ENCODE measurements at regions not wholly inside any gene's neighbourhood (a gene's known extent, or its start where the extent isn't known, plus 50 kb on each side); places are given as distances from the start of the nearest gene placed in this dataset.
"Not testable (repeated sequence)": the region's sequence is repeated elsewhere in the genome, so short reads cannot be mapped to it uniquely, and the experiment has no call there.

GRCh38 chr16:35149550-35149949 is 1690.1 kb downstream of the TP53TG3F start:
- no peak for TF ChIP-seq CTCF (conservative IDR thresholded peaks at IDR 0.05; ENCODE audit: low read depth, low read length)
- DNase-seq (ENCODE audit: low read depth) = no peak
- H3K4me3 ChIP-seq (ENCODE audit: low read depth, low read length) = no peak overlapping the region

DNA sequence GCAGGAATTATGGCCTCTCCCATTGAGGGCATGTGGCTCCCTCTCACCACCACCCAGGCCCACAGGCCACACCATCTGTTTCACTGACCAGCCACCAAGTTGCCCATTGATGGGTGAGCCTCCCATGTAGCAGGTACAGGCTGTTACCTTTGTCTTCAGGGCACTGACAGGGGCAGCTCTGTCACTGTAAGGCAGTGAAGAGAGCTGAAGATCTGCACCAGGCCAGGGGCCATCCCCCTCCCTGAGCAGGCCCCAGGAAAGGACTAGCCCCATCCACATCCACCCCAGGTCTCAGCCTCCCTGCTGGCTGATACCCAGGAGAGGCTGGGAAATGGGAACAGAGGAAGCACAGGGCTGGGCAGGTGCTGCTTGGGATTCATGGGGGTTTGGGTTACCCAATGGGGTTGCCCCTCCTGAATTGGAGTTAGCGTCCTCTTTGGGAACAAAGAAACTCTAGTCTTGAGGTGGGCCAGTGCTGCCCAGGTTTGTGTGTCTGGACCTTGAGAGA is 1691.4 kb downstream of the TP53TG3F start:
- DNase-seq (ENCODE audit: low read depth) = no peak
- no peak for TF ChIP-seq CTCF (conservative IDR thresholded peaks at IDR 0.05; ENCODE audit: low read depth, low read length)
- H3K4me3 ChIP-seq (ENCODE audit: low read depth, low read length) = no peak overlapping the region

DNA sequence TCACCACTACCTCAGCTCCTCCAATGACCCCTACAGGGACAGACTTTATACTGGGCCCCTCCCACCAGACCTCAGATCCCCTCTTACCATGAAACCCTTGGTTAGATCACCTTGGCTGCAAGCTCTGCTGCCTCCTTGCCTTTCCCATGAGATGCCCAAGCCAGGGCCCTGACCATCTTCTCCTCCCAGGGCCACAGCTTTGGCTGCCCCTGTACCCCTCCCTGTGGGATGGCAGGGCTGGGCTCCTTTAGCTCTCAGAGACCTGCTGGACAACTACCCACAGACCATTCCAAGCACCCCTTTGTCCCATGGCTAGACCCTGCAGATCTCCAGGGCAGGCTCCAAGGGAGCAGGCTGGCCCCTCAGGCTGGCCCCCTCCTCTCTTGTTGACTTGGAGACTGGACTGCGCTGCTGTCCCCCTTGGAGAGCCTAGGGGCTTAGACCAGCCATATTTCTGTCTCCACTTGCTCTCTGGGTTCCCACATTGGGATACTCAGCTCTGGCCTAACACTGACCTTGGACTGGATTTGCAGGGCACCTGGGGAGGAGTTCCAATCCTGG is 1692.7 kb downstream of the TP53TG3F start:
- no peak for TF ChIP-seq CTCF (conservative IDR thresholded peaks at IDR 0.05; ENCODE audit: low read depth, low read length)
- DNase-seq (ENCODE audit: low read depth) = no peak
- no peak overlapping the region for H3K4me3 ChIP-seq (ENCODE audit: low read depth, low read length)

DNA sequence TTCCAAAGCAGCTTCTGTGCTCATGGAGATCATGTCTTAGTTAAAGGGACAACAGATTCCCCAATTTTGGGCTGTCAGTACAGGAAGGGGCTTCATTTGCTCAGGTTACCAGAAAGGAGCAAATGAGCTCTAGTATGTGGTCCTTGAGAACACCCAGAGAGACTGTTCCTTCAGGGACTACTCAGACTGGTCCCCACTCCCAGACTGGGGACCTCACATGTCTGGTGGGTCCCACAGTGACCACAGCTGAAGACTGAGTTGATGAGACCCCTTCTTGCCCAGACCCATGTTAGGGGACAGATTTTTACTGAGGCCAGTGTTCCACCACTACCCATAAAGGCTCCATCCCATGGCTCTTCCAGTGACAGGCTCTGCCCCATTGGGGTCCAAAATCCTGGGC is 1695.2 kb downstream of the TP53TG3F start:
- TF ChIP-seq CTCF (conservative IDR thresholded peaks at IDR 0.05; ENCODE audit: low read depth, low read length) = no peak
- H3K4me3 ChIP-seq (ENCODE audit: low read depth, low read length) = no peak overlapping the region
- no peak for DNase-seq (ENCODE audit: low read depth)

DNA sequence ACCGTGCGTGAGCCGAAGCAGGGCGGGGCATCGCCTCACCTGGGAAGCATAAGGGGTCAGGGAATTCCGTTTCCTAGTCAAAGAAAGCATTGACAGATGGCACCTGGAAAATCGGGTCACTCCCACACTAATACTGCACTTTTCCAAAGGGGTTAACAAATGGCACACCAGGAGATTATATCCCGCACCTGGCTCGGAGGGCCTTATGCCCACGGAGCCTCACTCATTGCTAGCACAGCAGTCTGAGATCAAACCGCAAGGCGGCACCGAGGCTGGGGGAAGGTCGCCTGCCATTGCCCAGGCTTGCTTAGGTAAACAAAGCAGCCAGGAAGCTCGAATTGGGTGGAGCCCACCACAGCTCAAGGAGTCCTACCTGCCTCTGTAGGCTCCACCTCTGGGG is 1698.1 kb downstream of the TP53TG3F start:
- not testable (repeated sequence) for H3K4me3 ChIP-seq (ENCODE audit: low read depth, low read length); DNase-seq (ENCODE audit: low read depth)

- not testable (repeated sequence) for H3K4me3 ChIP-seq (ENCODE audit: low read depth, low read length); DNase-seq (ENCODE audit: low read depth)
These were observed 1709.9 kb downstream of the TP53TG3F start for GRCh38 chr16:35169324-35169723.

DNA sequence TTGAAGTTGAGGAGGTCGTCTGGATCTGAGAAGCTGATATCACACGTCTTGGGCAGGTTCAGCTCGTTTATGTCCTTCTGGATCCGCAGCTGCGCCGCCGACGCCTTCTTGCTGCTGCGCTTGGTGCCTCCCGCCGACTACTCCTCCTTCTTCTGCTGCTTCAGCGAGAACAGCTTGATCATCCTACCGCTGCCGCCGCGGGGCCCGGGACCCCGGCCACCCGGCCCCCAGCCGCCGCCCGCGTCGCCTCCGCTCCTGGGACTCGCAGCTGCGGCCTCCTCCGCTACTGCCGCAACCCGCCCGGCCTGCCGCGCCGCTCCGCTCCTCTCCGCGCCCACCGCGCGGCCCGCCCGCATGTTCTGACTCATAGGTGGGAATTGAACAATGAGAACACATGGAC is 1710.6 kb downstream of the TP53TG3F start:
- DNase-seq (ENCODE audit: low read depth); H3K4me3 ChIP-seq (ENCODE audit: low read depth, low read length): not testable (repeated sequence)

DNA sequence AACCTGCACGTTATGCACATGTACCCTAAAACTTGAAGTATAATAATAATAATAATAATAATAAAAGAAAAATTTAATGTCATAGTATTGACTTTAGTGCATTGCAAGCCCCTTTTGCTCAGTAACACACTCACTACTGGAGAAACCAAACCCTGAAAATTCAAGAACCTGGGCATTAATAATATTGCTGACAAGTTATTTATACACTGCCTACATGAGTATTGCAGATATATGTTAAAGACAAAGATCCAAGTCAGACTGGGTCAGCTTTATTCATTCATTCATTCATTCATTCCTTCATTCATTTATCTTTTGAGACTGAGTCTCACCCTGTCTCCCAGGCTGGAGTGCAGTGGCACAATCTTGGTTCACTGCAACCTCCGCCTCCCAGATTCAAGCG is 1711.2 kb downstream of the TP53TG3F start:
- TF ChIP-seq CTCF (conservative IDR thresholded peaks at IDR 0.05; ENCODE audit: low read depth, low read length) = no peak
- no peak for DNase-seq (ENCODE audit: low read depth)
- H3K4me3 ChIP-seq (ENCODE audit: low read depth, low read length) = no peak overlapping the region

- DNase-seq (ENCODE audit: low read depth) = no peak
- no peak for TF ChIP-seq CTCF (conservative IDR thresholded peaks at IDR 0.05; ENCODE audit: low read depth, low read length)
- no peak overlapping the region for H3K4me3 ChIP-seq (ENCODE audit: low read depth, low read length)
These were observed 1711.7 kb downstream of the TP53TG3F start for GRCh38 chr16:35171106-35171505.
